ENCODE measurements at regions not wholly inside any gene's neighbourhood (a gene's known extent, or its start where the extent isn't known, plus 50 kb on each side); places are given as distances from the start of the nearest gene placed in this dataset.

DNA sequence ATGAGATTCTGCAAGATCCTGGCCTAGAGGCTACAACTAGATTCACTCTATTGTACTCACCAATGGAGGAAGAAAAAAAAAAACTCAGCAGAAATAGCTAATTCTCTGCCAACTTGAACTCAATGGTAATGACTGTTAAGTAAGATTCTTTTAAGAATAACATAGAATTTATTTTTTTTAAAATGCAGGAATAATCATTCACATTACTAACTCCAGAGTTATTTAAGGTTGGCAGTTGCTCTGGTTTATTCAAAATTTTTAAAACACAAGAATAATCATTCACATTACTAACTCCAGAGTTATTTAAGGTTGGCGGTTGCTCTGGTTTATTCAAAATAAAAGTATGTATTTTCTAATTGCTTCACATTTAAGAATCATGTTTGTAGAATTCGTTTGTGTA, 1071.9 kb downstream of the IGSF11 start:
- DNase-seq = no peak
- Histone ChIP-seq H3F3A (ENCODE audit: insufficient read depth, low read length) (no peaks in the 10 kb centered on the region), H3K27me3 (replicated peaks; ENCODE audit: insufficient read depth, low read length) (no peaks in the 10 kb centered on the region), H3K79me2 (ENCODE audit: low read length) (no peaks in the 10 kb centered on the region), H3K9me3 (replicated peaks; ENCODE audit: insufficient read depth, low read length) (no peaks in the 10 kb centered on the region), H3K4me1 (ENCODE audit: low read length) (no peaks in the 10 kb centered on the region), H2AFZ (ENCODE audit: low read length) (no peak overlapping the region), H3K9ac (ENCODE audit: low read length) (no peak overlapping the region), H3K4me2 (ENCODE audit: low read depth, low read length) (no peak overlapping the region), H3K27ac (ENCODE audit: low read length) (no peak overlapping the region), H3K9me2 (replicated peaks; ENCODE audit: insufficient read depth, low read length) (no peaks in the 10 kb centered on the region), H3K36me3 (replicated peaks; ENCODE audit: insufficient read depth, low read length) (no peaks in the 10 kb centered on the region), H3K4me3 (ENCODE audit: low read length) (no peak overlapping the region), H4K20me1 (ENCODE audit: insufficient read depth, low read length) (no peaks in the 10 kb centered on the region)
- TF ChIP-seq EZH2phosphoT487 (IDR thresholded peaks at IDR 0.05; ENCODE audit: low read length) (no peak), EZH2 (optimal IDR thresholded peaks at IDR 0.05; ENCODE audit: low read depth, low read length) (no peak)
- TF ChIP-seq, protein P1, sequence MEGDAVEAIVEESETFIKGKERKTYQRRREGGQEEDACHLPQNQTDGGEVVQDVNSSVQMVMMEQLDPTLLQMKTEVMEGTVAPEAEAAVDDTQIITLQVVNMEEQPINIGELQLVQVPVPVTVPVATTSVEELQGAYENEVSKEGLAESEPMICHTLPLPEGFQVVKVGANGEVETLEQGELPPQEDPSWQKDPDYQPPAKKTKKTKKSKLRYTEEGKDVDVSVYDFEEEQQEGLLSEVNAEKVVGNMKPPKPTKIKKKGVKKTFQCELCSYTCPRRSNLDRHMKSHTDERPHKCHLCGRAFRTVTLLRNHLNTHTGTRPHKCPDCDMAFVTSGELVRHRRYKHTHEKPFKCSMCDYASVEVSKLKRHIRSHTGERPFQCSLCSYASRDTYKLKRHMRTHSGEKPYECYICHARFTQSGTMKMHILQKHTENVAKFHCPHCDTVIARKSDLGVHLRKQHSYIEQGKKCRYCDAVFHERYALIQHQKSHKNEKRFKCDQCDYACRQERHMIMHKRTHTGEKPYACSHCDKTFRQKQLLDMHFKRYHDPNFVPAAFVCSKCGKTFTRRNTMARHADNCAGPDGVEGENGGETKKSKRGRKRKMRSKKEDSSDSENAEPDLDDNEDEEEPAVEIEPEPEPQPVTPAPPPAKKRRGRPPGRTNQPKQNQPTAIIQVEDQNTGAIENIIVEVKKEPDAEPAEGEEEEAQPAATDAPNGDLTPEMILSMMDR (IDR thresholded peaks at IDR 0.05; ENCODE audit: low read length) = no peak

DNA sequence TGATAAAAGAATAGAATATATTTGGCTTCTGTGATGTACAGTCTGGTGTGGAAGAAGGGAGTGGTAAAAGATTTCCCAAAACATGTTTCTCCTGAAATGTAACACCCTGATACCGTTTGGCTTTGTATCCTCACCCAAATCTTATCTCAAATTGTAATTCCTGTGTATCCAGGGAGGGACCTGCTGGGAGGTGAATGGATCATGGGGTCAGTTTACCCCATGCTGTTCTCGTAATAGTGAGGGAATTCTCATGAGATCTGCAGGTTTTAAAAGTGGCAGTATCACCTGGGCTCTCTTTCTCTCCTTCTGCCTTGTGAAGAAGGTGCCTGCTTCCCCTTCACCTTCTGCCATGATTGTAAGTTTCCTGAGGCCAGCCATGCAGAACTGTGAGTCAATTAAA, 1070.8 kb downstream of the IGSF11 start:
- H3K27ac ChIP-seq (ENCODE audit: low read length) = no peak overlapping the region
- no peaks in the 10 kb centered on the region for H3K27me3 ChIP-seq (replicated peaks; ENCODE audit: insufficient read depth, low read length)
- H2AFZ ChIP-seq (ENCODE audit: low read length) = no peak overlapping the region
- no peak for DNase-seq
- H3K9ac ChIP-seq (ENCODE audit: low read length) = no peak overlapping the region
- H3K4me3 ChIP-seq (ENCODE audit: low read length) = no peak overlapping the region
- H3K4me2 ChIP-seq (ENCODE audit: low read depth, low read length) = no peak overlapping the region
- H3F3A ChIP-seq (ENCODE audit: insufficient read depth, low read length) = no peaks in the 10 kb centered on the region
- H4K20me1 ChIP-seq (ENCODE audit: insufficient read depth, low read length) = no peaks in the 10 kb centered on the region
- no peaks in the 10 kb centered on the region for H3K4me1 ChIP-seq (ENCODE audit: low read length)
- H3K9me2 ChIP-seq (replicated peaks; ENCODE audit: insufficient read depth, low read length) = no peaks in the 10 kb centered on the region
- H3K36me3 ChIP-seq (replicated peaks; ENCODE audit: insufficient read depth, low read length) = no peaks in the 10 kb centered on the region
- H3K9me3 ChIP-seq (replicated peaks; ENCODE audit: insufficient read depth, low read length) = no peaks in the 10 kb centered on the region
- H3K79me2 ChIP-seq (ENCODE audit: low read length) = no peaks in the 10 kb centered on the region
- TF ChIP-seq, protein P1 (IDR thresholded peaks at IDR 0.05; ENCODE audit: low read length) = no peak
- TF ChIP-seq EZH2phosphoT487 (IDR thresholded peaks at IDR 0.05; ENCODE audit: low read length) (no peak), EZH2 (optimal IDR thresholded peaks at IDR 0.05; ENCODE audit: low read depth, low read length) (no peak)

DNA sequence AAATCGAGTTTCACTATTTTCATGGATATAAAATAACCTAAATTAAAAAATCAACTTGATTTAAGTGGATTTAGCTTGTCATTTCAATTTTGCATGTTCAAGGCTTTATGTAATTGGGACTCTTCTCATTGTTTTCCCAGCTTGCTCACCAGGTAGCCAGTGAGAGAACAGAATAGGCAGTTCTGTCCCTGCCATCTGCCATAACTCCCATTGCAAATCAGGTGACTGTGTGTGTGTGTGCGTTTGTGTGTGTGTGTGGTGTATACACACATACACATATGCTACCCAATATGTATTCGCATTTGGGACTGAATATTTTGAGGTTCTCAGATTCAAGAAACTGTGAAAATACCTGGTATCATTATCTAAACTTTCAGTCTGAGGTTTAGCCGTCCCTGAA, 1069.8 kb downstream of the IGSF11 start:
- H3K9ac ChIP-seq (ENCODE audit: low read length) = no peak overlapping the region
- H3K27ac ChIP-seq (ENCODE audit: low read length) = no peak overlapping the region
- no peak overlapping the region for H3K4me3 ChIP-seq (ENCODE audit: low read length)
- no peak for DNase-seq
- no peaks in the 10 kb centered on the region for H3K36me3 ChIP-seq (replicated peaks; ENCODE audit: insufficient read depth, low read length)
- no peak overlapping the region for H3K4me2 ChIP-seq (ENCODE audit: low read depth, low read length)
- no peaks in the 10 kb centered on the region for H4K20me1 ChIP-seq (ENCODE audit: insufficient read depth, low read length)
- no peaks in the 10 kb centered on the region for H3K27me3 ChIP-seq (replicated peaks; ENCODE audit: insufficient read depth, low read length)
- H3K4me1 ChIP-seq (ENCODE audit: low read length) = no peaks in the 10 kb centered on the region
- TF ChIP-seq, protein P1 (IDR thresholded peaks at IDR 0.05; ENCODE audit: low read length) = no peak
- TF ChIP-seq EZH2phosphoT487 (IDR thresholded peaks at IDR 0.05; ENCODE audit: low read length) = no peak
- H3K9me3 ChIP-seq (replicated peaks; ENCODE audit: insufficient read depth, low read length) = no peaks in the 10 kb centered on the region
- no peaks in the 10 kb centered on the region for H3K9me2 ChIP-seq (replicated peaks; ENCODE audit: insufficient read depth, low read length)
- H3F3A ChIP-seq (ENCODE audit: insufficient read depth, low read length) = no peaks in the 10 kb centered on the region
- no peaks in the 10 kb centered on the region for H3K79me2 ChIP-seq (ENCODE audit: low read length)
- H2AFZ ChIP-seq (ENCODE audit: low read length) = no peak overlapping the region

Measured in MM.1S (cell line).